Lower lobe of right lung (tissue), 2 donors: ENCODE measurements at regions not wholly inside any gene's neighbourhood (a gene's known extent, or its start where the extent isn't known, plus 50 kb on each side); places are given as distances from the start of the nearest gene placed in this dataset.

Experiments used
- ATAC-seq, 2 donors: fragments of 200-7000 bp; cut with Tn5 transposase; one replicate each; pipeline ENCODE4 v1.9.1; 2020 to 2022; ENCODE audit warnings: mild to moderate bottlenecking in 2 of 2, moderate library complexity in 2 of 2
- DNase-seq: peaks from one replicate; pipeline ENCODE4 v3.0.0-alpha.2; 2020
- H3K27ac ChIP-seq: fragments of 200-600 bp; one replicate; pipeline ENCODE4 v1.8.0; 2022
- H3K27me3 ChIP-seq: fragments of 200-600 bp; one replicate; pipeline ENCODE4 v1.8.0; 2022; ENCODE audit warnings: low read depth
- H3K36me3 ChIP-seq: fragments of 200-600 bp; one replicate; pipeline ENCODE4 v1.8.0; 2022; ENCODE audit warnings: mild to moderate bottlenecking
- H3K4me1 ChIP-seq: fragments of 200-600 bp; one replicate; pipeline ENCODE4 v1.8.0; 2022
- H3K4me3 ChIP-seq: fragments of 200-600 bp; one replicate; pipeline ENCODE4 v1.8.0; 2022; ENCODE audit warnings: mild to moderate bottlenecking
- H3K9me3 ChIP-seq: fragments of 200-600 bp; one replicate; pipeline ENCODE4 v1.8.0; 2022
- CTCF ChIP-seq: fragments of 200-600 bp; IDR thresholded peaks from one replicate; pipeline ENCODE4 v1.8.0; 2022; ENCODE audit warnings: antibody characterized with exemption, mild to moderate bottlenecking
- intact Hi-C: fragments of 100-400 bp; cut with DNase I; formaldehyde crosslinking; loops from one replicate; pipeline ENCODE4 v1.11.0; 2022
- donor health status: DM: no; HTN: yes; CAD: no; lungs with severe emphysema.

GRCh38 chr3:166447513-166447912 lies 610.3 kb upstream of the BCHE start:
- TF ChIP-seq CTCF = no peak
- no peak overlapping the region for H3K4me3 ChIP-seq
- ATAC-seq (no peak), DNase-seq (no peak)
- intact Hi-C loops = no loop called here
- no peak overlapping the region for H3K27ac ChIP-seq
- no peaks in the 10 kb centered on the region for H3K4me1 ChIP-seq
- H3K27me3 ChIP-seq = no peaks in the 10 kb centered on the region
- H3K36me3 ChIP-seq = no peaks in the 10 kb centered on the region
- no peaks in the 10 kb centered on the region for H3K9me3 ChIP-seq

- Histone ChIP-seq H3K27ac (no peak overlapping the region), H3K4me1 (no peaks in the 10 kb centered on the region), H3K27me3 (no peaks in the 10 kb centered on the region), H3K36me3 (no peaks in the 10 kb centered on the region), H3K4me3 (no peak overlapping the region), H3K9me3 (no peaks in the 10 kb centered on the region)
- ATAC-seq = no peak
- DNase-seq = no peak
- intact Hi-C loops = no loop called here
- no peak for TF ChIP-seq CTCF
These were observed 609.8 kb upstream of the BCHE start for GRCh38 chr3:166446986-166447385.

- Histone ChIP-seq H3K4me1 (no peaks in the 10 kb centered on the region), H3K4me3 (no peak overlapping the region), H3K27me3 (no peaks in the 10 kb centered on the region), H3K27ac (no peak overlapping the region), H3K36me3 (no peaks in the 10 kb centered on the region), H3K9me3 (no peaks in the 10 kb centered on the region)
- no peak for DNase-seq
- TF ChIP-seq CTCF = no peak
- intact Hi-C loops = no loop called here
- ATAC-seq = no peak
These were observed 609.1 kb upstream of the BCHE start for GRCh38 chr3:166446291-166446690.

- H3K36me3 ChIP-seq = no peaks in the 10 kb centered on the region
- no peak for TF ChIP-seq CTCF
- H3K9me3 ChIP-seq = no peaks in the 10 kb centered on the region
- H3K4me3 ChIP-seq = no peak overlapping the region
- DNase-seq = no peak
- H3K4me1 ChIP-seq = no peaks in the 10 kb centered on the region
- H3K27me3 ChIP-seq = no peaks in the 10 kb centered on the region
- no peak for ATAC-seq
- intact Hi-C loops = no loop called here
- H3K27ac ChIP-seq = no peak overlapping the region
These were observed 608.6 kb upstream of the BCHE start for GRCh38 chr3:166445865-166446264.

GRCh38 chr3:166444756-166445155 lies 607.5 kb upstream of the BCHE start:
- no peak for DNase-seq
- intact Hi-C loops = no loop called here

More at GRCh38 chr3:166444756-166445155, 607.5 kb upstream of the BCHE start:
- Histone ChIP-seq H3K4me1 (no peaks in the 10 kb centered on the region), H3K9me3 (no peaks in the 10 kb centered on the region), H3K36me3 (no peaks in the 10 kb centered on the region), H3K4me3 (no peak overlapping the region), H3K27ac (no peak overlapping the region), H3K27me3 (no peaks in the 10 kb centered on the region)
- no peak for TF ChIP-seq CTCF
- ATAC-seq = no peak
